HUES6 (cell line): ENCODE measurements at regions not wholly inside any gene's neighbourhood (a gene's known extent, or its start where the extent isn't known, plus 50 kb on each side); places are given as distances from the start of the nearest gene placed in this dataset.

Source experiments
- H3K27ac ChIP-seq: 2 replicates; pipeline ENCODE4 v1.7.0; 2013; ENCODE audit warnings: low read depth, mild to moderate bottlenecking, low read length, inconsistent platforms
- H3K27me3 ChIP-seq: 2 replicates; pipeline ENCODE4 v1.6.1; 2013; ENCODE audit warnings: low read length; ENCODE audit not compliant: control insufficient read depth, insufficient read depth
- H3K36me3 ChIP-seq: 2 replicates; pipeline ENCODE4 v1.6.1; 2013; ENCODE audit warnings: low read length; ENCODE audit not compliant: control insufficient read depth, insufficient read depth
- H3K4me1 ChIP-seq: 2 replicates; pipeline ENCODE4 v1.6.1; 2013; ENCODE audit warnings: low read length; ENCODE audit not compliant: control insufficient read depth, insufficient read depth
- H3K4me3 ChIP-seq: 2 replicates; pipeline ENCODE4 v1.5.1; 2013; ENCODE audit warnings: low read depth, low read length
- H3K9ac ChIP-seq: one replicate; pipeline ENCODE4 v1.6.1; 2013; ENCODE audit warnings: mild to moderate bottlenecking, low read length
- H3K9me3 ChIP-seq: 2 replicates; pipeline ENCODE4 v1.6.1; 2013; ENCODE audit warnings: low read depth, low read length; ENCODE audit not compliant: control insufficient read depth, insufficient read depth

DNA sequence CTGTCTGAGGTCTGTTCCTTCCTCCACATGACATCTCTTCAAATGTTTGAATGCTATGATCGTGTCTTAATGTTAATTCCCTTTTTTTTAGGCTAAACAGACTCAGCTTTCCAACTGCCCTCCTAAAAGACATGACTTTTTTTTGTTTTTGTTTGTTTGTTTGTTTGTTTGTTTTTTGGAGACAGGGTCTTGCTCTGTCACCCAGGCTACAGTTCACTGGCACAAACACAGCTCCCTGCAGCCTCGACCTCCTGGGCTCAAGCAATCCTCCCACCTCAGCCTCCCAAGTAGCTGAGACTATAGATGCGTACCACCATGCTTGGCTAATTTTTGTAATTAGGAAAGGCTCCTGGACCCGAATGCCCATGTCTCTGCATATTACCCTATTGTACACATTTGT lies 176.5 kb downstream of the ABCA8 start:
- H3K4me3 ChIP-seq = no peak overlapping the region
- H3K9me3 ChIP-seq = peaks cover 6% of the 10 kb centered on the region; the same call in 1 of the 2 replicates
- H3K4me1 ChIP-seq = no peaks in the 10 kb centered on the region
- H3K9ac ChIP-seq = no peak overlapping the region
- H3K27ac ChIP-seq = no peak overlapping the region
- no peaks in the 10 kb centered on the region for H3K36me3 ChIP-seq
- no peaks in the 10 kb centered on the region for H3K27me3 ChIP-seq

DNA sequence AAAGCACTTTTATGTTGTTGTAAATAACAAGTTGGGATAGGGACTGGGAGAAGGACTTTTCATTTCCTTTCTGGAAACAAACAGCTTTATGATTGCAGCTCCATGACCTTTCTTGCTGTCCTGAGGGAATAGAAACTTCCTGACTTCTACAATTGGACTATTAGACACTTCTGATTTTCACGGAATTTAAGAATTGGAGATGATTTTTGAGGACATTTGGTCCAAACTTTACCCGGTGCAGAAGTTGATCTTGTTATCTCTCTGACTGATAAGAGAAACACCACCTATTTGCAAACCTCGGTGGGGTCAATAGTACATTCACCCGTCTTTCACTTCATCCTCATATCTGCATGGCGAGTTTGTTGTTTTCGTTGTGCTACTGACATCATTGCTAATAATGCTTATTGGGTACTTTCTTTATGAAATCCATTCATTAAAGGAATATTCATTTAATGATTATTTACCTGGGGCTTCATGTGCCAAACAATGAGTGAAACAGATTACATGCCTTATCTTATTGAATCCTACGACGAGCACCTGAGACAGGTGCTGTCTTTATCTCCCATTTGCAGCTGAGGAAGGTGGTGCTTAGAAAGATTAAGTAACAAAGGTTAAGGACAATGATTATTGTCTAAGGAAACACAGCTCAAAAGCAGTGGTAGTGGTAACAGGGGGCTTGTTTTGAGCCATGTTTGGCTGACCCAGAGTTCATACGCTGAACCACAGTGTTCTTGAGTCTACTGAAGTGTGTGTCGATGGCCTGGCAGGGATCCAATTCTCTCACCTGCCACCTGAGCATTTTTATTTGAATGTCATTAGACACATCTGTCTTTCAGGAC lies 176.9 kb upstream of the FAM20A start:
- H3K27ac ChIP-seq = no peak overlapping the region
- H3K27me3 ChIP-seq = no peaks in the 10 kb centered on the region
- H3K9me3 ChIP-seq = peaks cover 6% of the 10 kb centered on the region; the same call in 1 of the 2 replicates
- no peaks in the 10 kb centered on the region for H3K4me1 ChIP-seq
- no peaks in the 10 kb centered on the region for H3K36me3 ChIP-seq
- H3K9ac ChIP-seq = no peak overlapping the region
- H3K4me3 ChIP-seq = no peak overlapping the region

DNA sequence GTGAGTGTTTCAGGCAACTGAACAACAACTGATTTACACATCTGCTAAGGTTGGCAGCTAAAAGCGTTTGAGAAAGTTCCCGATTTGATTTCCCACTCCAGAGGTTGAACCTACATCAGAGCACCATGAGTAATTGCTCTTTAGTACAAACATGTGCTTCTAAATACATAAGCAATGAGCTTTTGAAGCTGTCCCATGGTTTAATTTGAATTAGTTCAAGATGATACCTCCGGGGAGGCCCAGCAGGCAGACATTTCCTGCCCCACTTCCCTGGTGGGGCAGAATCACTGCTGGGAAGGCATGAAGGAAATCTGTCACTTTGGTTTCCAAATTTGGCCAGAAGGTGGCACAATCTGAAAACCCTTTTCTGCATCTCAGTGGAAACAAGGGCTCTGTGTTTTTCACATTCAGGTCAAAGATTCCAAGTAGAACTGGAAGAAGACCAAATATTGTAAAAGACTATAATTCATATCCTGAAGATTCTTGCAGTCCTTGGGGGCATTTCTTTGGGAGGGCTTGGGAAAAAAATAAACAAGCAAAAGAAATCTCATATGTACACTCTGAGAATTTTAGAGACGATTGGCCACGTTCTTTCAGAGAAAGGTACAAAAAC lies 176.2 kb upstream of the FAM20A start:
- Histone ChIP-seq H3K36me3 (no peaks in the 10 kb centered on the region), H3K9ac (no peak overlapping the region), H3K27me3 (no peaks in the 10 kb centered on the region), H3K9me3 (no peaks in the 10 kb centered on the region), H3K27ac (no peak overlapping the region), H3K4me1 (no peaks in the 10 kb centered on the region), H3K4me3 (no peak overlapping the region)

DNA sequence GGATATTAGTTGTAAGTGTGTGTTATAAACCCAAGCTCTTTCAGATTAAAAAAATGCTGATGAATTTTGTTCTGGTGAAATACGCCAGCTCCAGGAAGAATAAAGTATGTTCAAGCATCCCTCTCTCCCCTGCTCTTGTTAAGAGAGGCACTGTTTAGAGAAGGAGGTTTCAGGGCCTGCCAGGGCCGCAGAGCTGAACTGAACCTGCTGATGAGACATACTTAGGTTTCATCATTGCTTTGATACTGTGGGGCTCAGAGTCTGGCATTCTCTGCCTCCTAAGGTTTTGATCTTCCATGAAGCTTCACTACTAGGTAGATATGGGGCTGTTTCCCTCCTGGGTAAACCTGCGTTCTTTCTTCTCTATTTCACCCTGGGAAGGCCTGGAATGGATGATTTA lies 175.3 kb upstream of the FAM20A start:
- no peak overlapping the region for H3K9ac ChIP-seq
- no peak overlapping the region for H3K27ac ChIP-seq
- no peaks in the 10 kb centered on the region for H3K27me3 ChIP-seq

DNA sequence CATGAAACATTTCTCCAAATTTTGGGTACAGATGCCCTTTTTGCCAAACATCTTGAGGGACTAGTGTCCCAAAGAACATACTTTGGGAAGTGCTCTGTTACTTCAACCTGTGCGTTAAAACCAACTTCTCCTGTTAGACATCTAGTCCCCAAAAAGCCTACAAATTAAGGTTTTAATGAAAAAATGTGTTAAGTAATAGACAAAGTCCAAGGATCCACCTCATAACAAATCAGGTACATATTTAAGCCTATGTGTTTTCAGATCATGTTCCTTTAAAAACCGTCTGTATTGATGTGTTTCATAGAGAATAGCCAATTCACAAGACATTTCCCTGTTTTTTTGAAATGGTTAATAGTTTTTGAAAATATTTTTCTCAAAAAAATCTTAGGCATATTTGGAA lies 174.8 kb upstream of the FAM20A start:
- no peaks in the 10 kb centered on the region for H3K9me3 ChIP-seq
- no peak overlapping the region for H3K27ac ChIP-seq
- no peaks in the 10 kb centered on the region for H3K4me1 ChIP-seq
- no peak overlapping the region for H3K9ac ChIP-seq
- H3K27me3 ChIP-seq = no peaks in the 10 kb centered on the region
- no peaks in the 10 kb centered on the region for H3K36me3 ChIP-seq
- H3K4me3 ChIP-seq = no peak overlapping the region

More for the DNA sequence above, 175.3 kb upstream of the FAM20A start:
- H3K4me3 ChIP-seq = no peak overlapping the region
- H3K36me3 ChIP-seq = no peaks in the 10 kb centered on the region
- H3K9me3 ChIP-seq = no peaks in the 10 kb centered on the region
- no peaks in the 10 kb centered on the region for H3K4me1 ChIP-seq

DNA sequence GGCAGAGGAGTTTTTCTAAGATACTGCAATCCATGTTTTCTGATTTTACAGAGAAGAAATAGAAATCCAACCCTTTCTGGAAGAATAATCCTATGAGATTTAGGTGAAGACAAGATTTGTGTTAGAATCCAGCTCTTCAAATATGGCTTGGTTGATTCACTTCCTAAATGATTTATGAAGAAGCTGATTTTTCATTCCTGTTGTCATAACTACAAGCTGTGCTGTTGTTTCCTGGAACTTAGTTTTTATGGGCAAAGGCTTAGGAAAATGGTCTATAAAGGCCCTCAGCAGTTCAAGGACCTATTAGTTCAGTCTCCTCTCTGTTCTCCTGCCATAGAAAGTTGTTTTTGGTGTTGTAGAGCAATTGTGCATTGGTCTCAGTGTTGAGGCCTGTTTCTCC lies 174.2 kb upstream of the FAM20A start:
- Histone ChIP-seq H3K27me3 (no peaks in the 10 kb centered on the region), H3K4me1 (no peaks in the 10 kb centered on the region), H3K9me3 (no peaks in the 10 kb centered on the region), H3K4me3 (no peak overlapping the region), H3K9ac (no peak overlapping the region), H3K36me3 (no peaks in the 10 kb centered on the region), H3K27ac (no peak overlapping the region)

DNA sequence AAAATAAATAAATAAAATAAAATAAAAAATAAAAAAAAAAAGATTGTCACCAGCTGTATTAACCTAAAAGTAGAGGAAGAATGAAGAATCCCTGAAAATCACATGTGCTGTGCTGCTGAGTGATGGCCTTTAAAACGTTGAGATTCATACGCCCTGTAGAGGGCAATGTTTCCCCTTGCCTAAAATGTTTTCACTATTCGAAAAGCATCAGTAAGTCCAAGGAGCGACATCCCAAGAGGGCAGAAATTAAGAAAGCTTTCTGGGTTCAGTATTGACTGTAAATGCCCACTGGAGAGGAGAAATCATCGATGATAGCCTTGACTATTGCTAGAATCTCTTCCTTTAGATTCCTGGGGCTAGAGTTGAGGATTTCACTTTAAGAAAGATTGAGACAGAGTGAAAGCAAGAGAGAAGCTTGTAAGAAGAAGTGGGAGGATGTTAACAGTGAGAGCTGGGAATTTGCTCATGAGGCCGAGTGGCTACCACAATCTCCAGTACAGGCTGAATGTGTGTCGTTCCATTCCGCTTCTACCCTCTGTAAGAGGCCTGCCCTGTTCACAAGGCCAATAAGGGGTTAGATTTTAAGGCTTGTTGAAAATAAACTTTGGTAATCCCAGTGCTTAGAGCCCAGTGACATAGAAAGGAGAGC lies 170.8 kb upstream of the FAM20A start:
- Histone ChIP-seq H3K27me3 (no peaks in the 10 kb centered on the region), H3K36me3 (no peaks in the 10 kb centered on the region), H3K9ac (no peak overlapping the region), H3K4me3 (no peak overlapping the region), H3K27ac (no peak overlapping the region), H3K9me3 (no peaks in the 10 kb centered on the region), H3K4me1 (no peaks in the 10 kb centered on the region)

DNA sequence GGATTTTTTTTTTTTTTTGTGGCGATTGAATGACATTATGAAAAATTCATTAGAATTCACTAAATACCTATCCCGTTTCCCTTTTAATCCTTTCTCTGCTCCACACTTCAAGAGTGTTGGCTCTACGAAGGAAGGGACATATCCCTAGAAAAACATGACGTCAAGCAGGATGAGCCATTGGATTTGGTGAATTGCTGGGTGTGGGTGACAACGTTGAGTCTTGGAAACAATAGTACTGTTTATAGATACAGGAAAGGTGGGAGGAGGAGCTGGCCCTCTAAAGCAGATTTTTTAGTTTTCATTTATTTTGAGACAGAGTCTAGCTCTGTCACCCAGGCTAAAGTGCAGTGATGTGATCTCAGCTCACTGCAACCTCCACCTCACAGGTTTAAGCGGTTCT lies 167.6 kb upstream of the FAM20A start:
- Histone ChIP-seq H3K4me1 (no peaks in the 10 kb centered on the region), H3K27me3 (no peaks in the 10 kb centered on the region), H3K4me3 (no peak overlapping the region), H3K9ac (no peak overlapping the region), H3K36me3 (no peaks in the 10 kb centered on the region), H3K9me3 (no peaks in the 10 kb centered on the region), H3K27ac (no peak overlapping the region)

DNA sequence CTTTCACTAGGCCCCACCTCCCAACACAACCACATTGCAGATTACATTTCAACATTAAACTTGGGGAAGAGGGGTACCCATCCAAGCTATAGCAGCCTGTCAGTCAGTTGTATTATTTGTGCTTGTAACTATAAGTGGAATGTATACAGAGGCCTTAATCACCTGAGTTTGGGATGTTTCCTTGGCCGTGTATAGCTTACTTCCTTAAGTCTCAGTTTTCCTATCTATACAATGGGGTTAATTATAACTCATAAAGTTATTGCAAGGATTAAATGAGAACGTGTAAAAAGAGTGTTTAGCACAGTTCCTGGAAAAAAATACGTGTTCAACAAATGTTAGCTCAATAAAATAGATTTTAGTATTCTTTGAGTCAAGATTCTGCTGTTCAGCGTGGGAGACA lies 165.5 kb upstream of the FAM20A start:
- Histone ChIP-seq H3K36me3 (no peaks in the 10 kb centered on the region), H3K4me1 (no peaks in the 10 kb centered on the region), H3K27ac (no peak overlapping the region), H3K27me3 (no peaks in the 10 kb centered on the region), H3K9ac (no peak overlapping the region), H3K4me3 (no peak overlapping the region), H3K9me3 (no peaks in the 10 kb centered on the region)

DNA sequence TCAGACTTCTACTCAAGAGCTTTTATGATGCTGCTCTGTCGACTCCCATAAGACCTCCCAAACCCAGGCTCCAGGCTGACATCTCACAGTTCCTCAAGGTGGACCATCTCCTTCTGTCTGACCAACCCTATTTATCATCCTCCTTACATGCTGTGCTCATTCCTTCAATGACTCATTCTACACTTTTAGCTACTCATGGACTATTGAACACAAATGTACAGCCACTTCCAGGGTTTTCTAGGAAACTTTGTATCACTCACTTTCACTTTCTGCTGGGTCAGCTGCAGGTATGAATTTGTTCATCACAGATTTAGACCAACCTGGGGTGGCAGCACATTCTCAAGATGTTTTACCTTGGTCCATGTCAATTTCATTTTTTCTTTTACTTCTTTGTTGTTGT lies 162.4 kb upstream of the FAM20A start:
- Histone ChIP-seq H3K27ac (no peak overlapping the region), H3K4me1 (peaks cover 12% of the 10 kb centered on the region), H3K4me3 (no peak overlapping the region), H3K9me3 (no peaks in the 10 kb centered on the region), H3K9ac (no peak overlapping the region), H3K36me3 (no peaks in the 10 kb centered on the region), H3K27me3 (no peaks in the 10 kb centered on the region)

DNA sequence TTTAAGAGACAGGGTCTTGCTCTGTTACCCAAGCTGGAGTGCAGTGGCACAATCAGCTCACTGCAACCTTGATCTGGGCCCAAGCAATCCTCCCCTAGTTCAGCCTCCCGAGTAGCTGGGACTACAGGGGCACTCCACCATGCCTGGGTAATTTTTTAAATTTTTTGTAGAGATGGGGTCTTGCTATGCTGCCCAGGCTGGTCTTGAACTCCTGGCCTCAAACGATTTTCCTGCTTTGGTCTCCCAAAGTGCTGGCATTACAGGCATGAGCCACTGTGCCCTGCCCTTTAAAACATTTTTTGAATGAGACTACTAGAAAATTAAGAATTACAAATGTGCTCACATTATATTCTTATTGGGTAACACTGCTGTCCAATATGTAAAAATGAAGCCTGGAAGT lies 161.7 kb upstream of the FAM20A start:
- Histone ChIP-seq H3K36me3 (no peaks in the 10 kb centered on the region), H3K9me3 (no peaks in the 10 kb centered on the region), H3K9ac (no peak overlapping the region), H3K4me3 (no peak overlapping the region), H3K27me3 (no peaks in the 10 kb centered on the region), H3K27ac (no peak overlapping the region), H3K4me1 (peaks cover 14% of the 10 kb centered on the region)
